GM12875 (cell line): ENCODE measurements at regions not wholly inside any gene's neighbourhood (a gene's known extent, or its start where the extent isn't known, plus 50 kb on each side); places are given as distances from the start of the nearest gene placed in this dataset.

Experiments
- H3K4me3 ChIP-seq: one replicate; pipeline ENCODE4 v1.5.1; 2011; ENCODE audit warnings: low read depth, low read length, control low read depth
- TF ChIP-seq, protein P1 (sequence below): IDR thresholded peaks from 2 replicates; pipeline ENCODE4 v1.5.1; 2011; ENCODE audit warnings: low read depth, mild to moderate bottlenecking, control low read depth, inconsistent platforms, low read length, moderate library complexity, borderline replicate concordance; ENCODE audit not compliant: insufficient read depth

DNA sequence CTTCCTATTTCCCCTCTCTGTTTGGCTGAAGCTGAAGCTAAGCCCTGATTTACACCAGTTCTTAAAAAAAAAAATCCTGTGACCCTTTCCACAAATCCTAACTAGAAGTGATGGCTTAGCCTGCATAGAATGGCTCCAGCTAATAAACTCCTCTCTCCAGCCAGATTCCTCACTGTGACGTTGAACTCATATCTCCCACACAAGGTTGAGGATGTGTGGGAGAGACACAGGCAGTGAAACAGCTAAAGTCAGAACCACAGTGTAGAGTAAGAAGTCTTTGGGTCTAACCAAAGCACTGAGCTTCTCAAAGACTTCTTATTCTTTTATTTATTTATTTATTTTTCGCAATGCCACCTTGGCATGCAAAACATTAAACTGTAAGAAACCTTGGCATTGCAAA is 268.3 kb downstream of the SNX13 start:
- TF ChIP-seq, protein P1, sequence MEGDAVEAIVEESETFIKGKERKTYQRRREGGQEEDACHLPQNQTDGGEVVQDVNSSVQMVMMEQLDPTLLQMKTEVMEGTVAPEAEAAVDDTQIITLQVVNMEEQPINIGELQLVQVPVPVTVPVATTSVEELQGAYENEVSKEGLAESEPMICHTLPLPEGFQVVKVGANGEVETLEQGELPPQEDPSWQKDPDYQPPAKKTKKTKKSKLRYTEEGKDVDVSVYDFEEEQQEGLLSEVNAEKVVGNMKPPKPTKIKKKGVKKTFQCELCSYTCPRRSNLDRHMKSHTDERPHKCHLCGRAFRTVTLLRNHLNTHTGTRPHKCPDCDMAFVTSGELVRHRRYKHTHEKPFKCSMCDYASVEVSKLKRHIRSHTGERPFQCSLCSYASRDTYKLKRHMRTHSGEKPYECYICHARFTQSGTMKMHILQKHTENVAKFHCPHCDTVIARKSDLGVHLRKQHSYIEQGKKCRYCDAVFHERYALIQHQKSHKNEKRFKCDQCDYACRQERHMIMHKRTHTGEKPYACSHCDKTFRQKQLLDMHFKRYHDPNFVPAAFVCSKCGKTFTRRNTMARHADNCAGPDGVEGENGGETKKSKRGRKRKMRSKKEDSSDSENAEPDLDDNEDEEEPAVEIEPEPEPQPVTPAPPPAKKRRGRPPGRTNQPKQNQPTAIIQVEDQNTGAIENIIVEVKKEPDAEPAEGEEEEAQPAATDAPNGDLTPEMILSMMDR, result no peak
- no peak overlapping the region for H3K4me3 ChIP-seq

- TF ChIP-seq, protein P1, result no peak
Measured at GRCh38 chr7:17672783-17673182, 267.5 kb downstream of the SNX13 start.

GRCh38 chr7:17674166-17674942 is 265.9 kb downstream of the SNX13 start:
- TF ChIP-seq, protein P1, result no peak
- H3K4me3 ChIP-seq, result no peak overlapping the region

More at GRCh38 chr7:17672783-17673182, 267.5 kb downstream of the SNX13 start:
- no peak overlapping the region for H3K4me3 ChIP-seq

GRCh38 chr7:17674943-17675608 is 265.2 kb downstream of the SNX13 start:
- TF ChIP-seq, protein P1, result no peak
- H3K4me3 ChIP-seq, result no peak overlapping the region

DNA sequence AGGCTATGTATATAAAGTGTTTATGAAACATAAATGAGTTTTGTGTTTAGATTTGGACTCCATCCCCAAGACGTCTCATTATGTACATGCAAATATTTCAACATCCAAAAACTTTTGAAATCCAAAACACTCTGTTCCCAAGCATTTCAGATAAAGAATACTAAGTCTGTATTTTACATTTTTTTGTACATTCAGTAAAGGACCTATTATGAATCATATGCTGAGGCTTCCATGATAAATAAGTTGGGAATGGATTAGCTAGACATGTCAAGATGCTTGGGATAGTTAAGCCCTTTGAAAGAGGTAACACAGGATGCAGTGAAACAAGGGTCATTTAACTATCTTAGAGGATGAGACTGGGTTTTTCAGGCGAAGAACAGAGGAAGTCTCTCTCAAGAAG is 262.9 kb downstream of the SNX13 start:
- TF ChIP-seq, protein P1, result no peak
- no peak overlapping the region for H3K4me3 ChIP-seq

GRCh38 chr7:17678896-17679295 is 261.4 kb downstream of the SNX13 start:
- TF ChIP-seq, protein P1, result no peak
- no peak overlapping the region for H3K4me3 ChIP-seq

DNA sequence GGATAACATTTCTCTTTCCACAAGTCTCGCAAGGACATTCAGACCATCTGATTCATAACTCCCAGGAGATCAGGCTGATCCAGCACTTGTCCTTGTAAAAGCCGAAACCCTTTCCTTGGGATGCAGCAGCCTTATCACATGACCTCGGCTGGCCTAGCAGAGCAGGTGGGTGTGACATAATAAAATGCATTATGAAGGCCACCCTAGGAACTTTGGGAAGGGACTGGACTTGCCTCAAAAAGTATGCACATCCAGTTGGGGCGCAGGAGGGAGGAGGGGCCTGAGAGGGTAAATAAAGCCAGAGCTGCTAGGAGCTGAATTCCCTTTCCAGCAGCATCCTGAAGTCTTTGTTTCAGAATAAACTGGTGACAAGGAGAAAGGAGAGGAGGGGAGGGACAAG is 260.8 kb downstream of the SNX13 start:
- no peak overlapping the region for H3K4me3 ChIP-seq

More for the DNA sequence above, 260.8 kb downstream of the SNX13 start:
- TF ChIP-seq, protein P1, result no peak
